H1 (cell line): ENCODE measurements at regions not wholly inside any gene's neighbourhood (a gene's known extent, or its start where the extent isn't known, plus 50 kb on each side); places are given as distances from the start of the nearest gene placed in this dataset.

ENCODE experiments used
- BCL11A ChIP-seq, 2 experiments: IDR thresholded peaks; one replicate each; pipeline ENCODE4 v1.6.1; 2011; ENCODE audit warnings: low read depth in 2 of 2, low read length in 2 of 2, mild to moderate bottlenecking in 2 of 2
- CHD1 ChIP-seq: IDR thresholded peaks from 2 replicates; pipeline ENCODE4 v1.6.1; 2012; ENCODE audit warnings: low read depth, low read length, improper control_type of control experiment
- CTBP2 ChIP-seq: IDR thresholded peaks from 2 replicates; pipeline ENCODE4 v1.7.0; 2011; ENCODE audit warnings: borderline replicate concordance, mild to moderate bottlenecking, moderate library complexity, mixed read lengths, low read length; ENCODE audit not compliant: insufficient read depth, insufficient read length
- HDAC6 ChIP-seq: IDR thresholded peaks from one replicate; pipeline ENCODE4 v1.7.1; 2012; ENCODE audit warnings: low read depth, mild to moderate bottlenecking, inconsistent platforms, low read length, moderate library complexity
- JUN ChIP-seq: IDR thresholded peaks from 2 replicates; pipeline ENCODE4 v1.6.1; 2011; ENCODE audit warnings: low read depth, mild to moderate bottlenecking, improper control_type of control experiment, low read length
- MAFK ChIP-seq: IDR thresholded peaks from 2 replicates; pipeline ENCODE4 v1.6.1; 2012; ENCODE audit warnings: low read depth, mild to moderate bottlenecking, improper control_type of control experiment, low read length
- PHF8 ChIP-seq: fragments of 200-600 bp; sonication (generic); conservative IDR thresholded peaks from 2 replicates; pipeline ENCODE4 v1.7.1; 2012; ENCODE audit warnings: low read depth, mild to moderate bottlenecking, inconsistent platforms, low read length, moderate library complexity
- POLR2A ChIP-seq, 2 experiments: IDR thresholded peaks; 1 replicate in 1 of 2; 2 replicates in 1 of 2; pipeline ENCODE4 v1.6.1; 2011; ENCODE audit warnings: low read depth in 2 of 2, low read length in 2 of 2, mild to moderate bottlenecking in 2 of 2; ENCODE audit errors: control extremely low read depth in 1 of 2
- TF ChIP-seq, protein P1 (sequence below): fragments of 300-600 bp; sonication (generic); IDR thresholded peaks from 2 replicates; pipeline ENCODE4 v1.7.1; 2012; ENCODE audit warnings: low read length, moderate library complexity, mild to moderate bottlenecking, inconsistent platforms; ENCODE audit not compliant: insufficient replicate concordance
- TF ChIP-seq, protein P2 (sequence below), 3 experiments: IDR thresholded peaks; 1 replicate in 2 of 3; 2 replicates in 1 of 3; pipeline versions ENCODE4 v1.5.1 to v1.6.1; 2011; ENCODE audit warnings: low read length in 3 of 3, mild to moderate bottlenecking in 3 of 3, inconsistent platforms in 2 of 3, low read depth in 1 of 3, moderate library complexity in 1 of 3; ENCODE audit not compliant: insufficient read depth in 1 of 3; ENCODE audit errors: control extremely low read depth in 1 of 3

DNA sequence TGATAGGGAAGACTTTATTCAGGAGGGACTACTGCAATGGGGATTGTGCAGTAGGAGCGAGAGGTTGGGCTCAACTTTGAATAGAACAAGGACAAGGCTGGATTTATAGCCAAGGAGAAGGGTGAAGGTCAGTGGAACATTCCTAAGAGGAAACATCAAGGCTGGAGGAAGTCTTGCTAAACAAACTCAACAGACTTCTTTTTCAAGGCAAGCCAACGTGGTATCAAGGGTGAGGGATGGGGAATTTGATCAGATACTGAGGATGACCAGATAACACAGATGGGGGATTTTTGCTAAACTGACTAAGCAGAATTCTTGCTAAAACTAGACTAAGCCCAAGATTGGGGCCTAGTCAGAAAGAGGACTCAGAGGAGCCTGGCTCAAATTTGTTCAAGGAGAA is 107.3 kb downstream of the DUSP10 start (continued):
- TF ChIP-seq, protein P1, sequence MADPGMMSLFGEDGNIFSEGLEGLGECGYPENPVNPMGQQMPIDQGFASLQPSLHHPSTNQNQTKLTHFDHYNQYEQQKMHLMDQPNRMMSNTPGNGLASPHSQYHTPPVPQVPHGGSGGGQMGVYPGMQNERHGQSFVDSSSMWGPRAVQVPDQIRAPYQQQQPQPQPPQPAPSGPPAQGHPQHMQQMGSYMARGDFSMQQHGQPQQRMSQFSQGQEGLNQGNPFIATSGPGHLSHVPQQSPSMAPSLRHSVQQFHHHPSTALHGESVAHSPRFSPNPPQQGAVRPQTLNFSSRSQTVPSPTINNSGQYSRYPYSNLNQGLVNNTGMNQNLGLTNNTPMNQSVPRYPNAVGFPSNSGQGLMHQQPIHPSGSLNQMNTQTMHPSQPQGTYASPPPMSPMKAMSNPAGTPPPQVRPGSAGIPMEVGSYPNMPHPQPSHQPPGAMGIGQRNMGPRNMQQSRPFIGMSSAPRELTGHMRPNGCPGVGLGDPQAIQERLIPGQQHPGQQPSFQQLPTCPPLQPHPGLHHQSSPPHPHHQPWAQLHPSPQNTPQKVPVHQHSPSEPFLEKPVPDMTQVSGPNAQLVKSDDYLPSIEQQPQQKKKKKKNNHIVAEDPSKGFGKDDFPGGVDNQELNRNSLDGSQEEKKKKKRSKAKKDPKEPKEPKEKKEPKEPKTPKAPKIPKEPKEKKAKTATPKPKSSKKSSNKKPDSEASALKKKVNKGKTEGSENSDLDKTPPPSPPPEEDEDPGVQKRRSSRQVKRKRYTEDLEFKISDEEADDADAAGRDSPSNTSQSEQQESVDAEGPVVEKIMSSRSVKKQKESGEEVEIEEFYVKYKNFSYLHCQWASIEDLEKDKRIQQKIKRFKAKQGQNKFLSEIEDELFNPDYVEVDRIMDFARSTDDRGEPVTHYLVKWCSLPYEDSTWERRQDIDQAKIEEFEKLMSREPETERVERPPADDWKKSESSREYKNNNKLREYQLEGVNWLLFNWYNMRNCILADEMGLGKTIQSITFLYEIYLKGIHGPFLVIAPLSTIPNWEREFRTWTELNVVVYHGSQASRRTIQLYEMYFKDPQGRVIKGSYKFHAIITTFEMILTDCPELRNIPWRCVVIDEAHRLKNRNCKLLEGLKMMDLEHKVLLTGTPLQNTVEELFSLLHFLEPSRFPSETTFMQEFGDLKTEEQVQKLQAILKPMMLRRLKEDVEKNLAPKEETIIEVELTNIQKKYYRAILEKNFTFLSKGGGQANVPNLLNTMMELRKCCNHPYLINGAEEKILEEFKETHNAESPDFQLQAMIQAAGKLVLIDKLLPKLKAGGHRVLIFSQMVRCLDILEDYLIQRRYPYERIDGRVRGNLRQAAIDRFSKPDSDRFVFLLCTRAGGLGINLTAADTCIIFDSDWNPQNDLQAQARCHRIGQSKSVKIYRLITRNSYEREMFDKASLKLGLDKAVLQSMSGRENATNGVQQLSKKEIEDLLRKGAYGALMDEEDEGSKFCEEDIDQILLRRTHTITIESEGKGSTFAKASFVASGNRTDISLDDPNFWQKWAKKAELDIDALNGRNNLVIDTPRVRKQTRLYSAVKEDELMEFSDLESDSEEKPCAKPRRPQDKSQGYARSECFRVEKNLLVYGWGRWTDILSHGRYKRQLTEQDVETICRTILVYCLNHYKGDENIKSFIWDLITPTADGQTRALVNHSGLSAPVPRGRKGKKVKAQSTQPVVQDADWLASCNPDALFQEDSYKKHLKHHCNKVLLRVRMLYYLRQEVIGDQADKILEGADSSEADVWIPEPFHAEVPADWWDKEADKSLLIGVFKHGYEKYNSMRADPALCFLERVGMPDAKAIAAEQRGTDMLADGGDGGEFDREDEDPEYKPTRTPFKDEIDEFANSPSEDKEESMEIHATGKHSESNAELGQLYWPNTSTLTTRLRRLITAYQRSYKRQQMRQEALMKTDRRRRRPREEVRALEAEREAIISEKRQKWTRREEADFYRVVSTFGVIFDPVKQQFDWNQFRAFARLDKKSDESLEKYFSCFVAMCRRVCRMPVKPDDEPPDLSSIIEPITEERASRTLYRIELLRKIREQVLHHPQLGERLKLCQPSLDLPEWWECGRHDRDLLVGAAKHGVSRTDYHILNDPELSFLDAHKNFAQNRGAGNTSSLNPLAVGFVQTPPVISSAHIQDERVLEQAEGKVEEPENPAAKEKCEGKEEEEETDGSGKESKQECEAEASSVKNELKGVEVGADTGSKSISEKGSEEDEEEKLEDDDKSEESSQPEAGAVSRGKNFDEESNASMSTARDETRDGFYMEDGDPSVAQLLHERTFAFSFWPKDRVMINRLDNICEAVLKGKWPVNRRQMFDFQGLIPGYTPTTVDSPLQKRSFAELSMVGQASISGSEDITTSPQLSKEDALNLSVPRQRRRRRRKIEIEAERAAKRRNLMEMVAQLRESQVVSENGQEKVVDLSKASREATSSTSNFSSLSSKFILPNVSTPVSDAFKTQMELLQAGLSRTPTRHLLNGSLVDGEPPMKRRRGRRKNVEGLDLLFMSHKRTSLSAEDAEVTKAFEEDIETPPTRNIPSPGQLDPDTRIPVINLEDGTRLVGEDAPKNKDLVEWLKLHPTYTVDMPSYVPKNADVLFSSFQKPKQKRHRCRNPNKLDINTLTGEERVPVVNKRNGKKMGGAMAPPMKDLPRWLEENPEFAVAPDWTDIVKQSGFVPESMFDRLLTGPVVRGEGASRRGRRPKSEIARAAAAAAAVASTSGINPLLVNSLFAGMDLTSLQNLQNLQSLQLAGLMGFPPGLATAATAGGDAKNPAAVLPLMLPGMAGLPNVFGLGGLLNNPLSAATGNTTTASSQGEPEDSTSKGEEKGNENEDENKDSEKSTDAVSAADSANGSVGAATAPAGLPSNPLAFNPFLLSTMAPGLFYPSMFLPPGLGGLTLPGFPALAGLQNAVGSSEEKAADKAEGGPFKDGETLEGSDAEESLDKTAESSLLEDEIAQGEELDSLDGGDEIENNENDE, result no peak
- TF ChIP-seq, protein P2, sequence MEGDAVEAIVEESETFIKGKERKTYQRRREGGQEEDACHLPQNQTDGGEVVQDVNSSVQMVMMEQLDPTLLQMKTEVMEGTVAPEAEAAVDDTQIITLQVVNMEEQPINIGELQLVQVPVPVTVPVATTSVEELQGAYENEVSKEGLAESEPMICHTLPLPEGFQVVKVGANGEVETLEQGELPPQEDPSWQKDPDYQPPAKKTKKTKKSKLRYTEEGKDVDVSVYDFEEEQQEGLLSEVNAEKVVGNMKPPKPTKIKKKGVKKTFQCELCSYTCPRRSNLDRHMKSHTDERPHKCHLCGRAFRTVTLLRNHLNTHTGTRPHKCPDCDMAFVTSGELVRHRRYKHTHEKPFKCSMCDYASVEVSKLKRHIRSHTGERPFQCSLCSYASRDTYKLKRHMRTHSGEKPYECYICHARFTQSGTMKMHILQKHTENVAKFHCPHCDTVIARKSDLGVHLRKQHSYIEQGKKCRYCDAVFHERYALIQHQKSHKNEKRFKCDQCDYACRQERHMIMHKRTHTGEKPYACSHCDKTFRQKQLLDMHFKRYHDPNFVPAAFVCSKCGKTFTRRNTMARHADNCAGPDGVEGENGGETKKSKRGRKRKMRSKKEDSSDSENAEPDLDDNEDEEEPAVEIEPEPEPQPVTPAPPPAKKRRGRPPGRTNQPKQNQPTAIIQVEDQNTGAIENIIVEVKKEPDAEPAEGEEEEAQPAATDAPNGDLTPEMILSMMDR (IDR thresholded peaks at IDR 0.05; ENCODE audit: control extremely low read depth in 1 of 3, insufficient read depth in 1 of 3, low read depth in 1 of 3, low read length in 3 of 3), result no peak
- TF ChIP-seq POLR2A (IDR thresholded peaks at IDR 0.05; ENCODE audit: control extremely low read depth in 1 of 2, low read depth in 2 of 2, low read length in 2 of 2) (no peak), PHF8 (no peak), HDAC6 (no peak), JUN (no peak), MAFK (no peak), CTBP2 (no peak), BCL11A (IDR thresholded peaks at IDR 0.05; ENCODE audit: low read depth in 2 of 2, low read length in 2 of 2) (no peak), CHD1 (no peak)
